IPS-NIHi7 (cell line): ENCODE measurements at regions not wholly inside any gene's neighbourhood (a gene's known extent, or its start where the extent isn't known, plus 50 kb on each side); places are given as distances from the start of the nearest gene placed in this dataset.
"Not testable (repeated sequence)": the region's sequence is repeated elsewhere in the genome, so short reads cannot be mapped to it uniquely, and the experiment has no call there.

Experiments used
- DNase-seq: peaks from one replicate; pipeline ENCODE4 v3.0.0; 2012; ENCODE audit warnings: mixed read lengths; ENCODE audit errors: extremely low spot score

DNA sequence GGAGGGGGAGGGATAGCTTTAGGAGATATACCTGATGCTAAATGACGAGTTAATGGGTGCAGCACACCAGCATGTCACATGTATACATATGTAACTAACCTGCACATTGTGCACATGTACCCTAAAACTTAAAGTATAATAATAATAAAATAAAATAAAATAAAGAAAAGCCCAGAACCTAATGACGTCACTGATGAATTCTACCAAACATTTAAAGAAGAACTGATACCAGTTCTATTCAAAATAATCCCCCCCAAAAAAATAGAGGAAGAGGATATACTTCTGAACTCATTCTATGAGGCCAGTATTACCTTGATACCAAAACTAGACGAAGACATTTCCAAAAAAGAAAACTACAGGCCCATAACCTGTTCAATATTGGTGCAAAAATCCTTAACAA, 68.6 kb upstream of the AR start:
- DNase-seq = not testable (repeated sequence)

DNA sequence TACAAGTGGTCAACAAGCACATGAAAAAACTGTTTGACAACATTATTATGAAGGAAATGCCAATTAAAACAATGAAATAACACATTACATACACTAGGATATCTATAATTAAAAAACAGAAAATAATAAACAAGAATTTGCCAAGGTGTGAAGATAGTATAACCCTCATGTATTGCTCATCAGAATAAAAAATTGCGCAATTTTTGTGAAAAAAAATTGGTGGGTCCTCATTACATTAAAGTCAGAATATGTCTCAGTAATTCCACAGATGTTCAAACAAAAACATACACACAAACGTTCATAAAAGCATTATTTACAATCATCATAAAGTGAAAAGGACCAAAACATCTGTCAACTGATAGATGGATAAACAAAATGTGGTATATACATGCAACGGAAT, 63.0 kb upstream of the AR start:
- no peak for DNase-seq
